OCI-M1 (cell line): ENCODE measurements at regions not wholly inside any gene's neighbourhood (a gene's known extent, or its start where the extent isn't known, plus 50 kb on each side); places are given as distances from the start of the nearest gene placed in this dataset.
"Not testable (repeated sequence)": the region's sequence is repeated elsewhere in the genome, so short reads cannot be mapped to it uniquely, and the experiment has no call there.

Source experiments
- DNase-seq: peaks from one replicate; lab custom pipeline; 2025; lab: John Stamatoyannopoulos, UW

DNA sequence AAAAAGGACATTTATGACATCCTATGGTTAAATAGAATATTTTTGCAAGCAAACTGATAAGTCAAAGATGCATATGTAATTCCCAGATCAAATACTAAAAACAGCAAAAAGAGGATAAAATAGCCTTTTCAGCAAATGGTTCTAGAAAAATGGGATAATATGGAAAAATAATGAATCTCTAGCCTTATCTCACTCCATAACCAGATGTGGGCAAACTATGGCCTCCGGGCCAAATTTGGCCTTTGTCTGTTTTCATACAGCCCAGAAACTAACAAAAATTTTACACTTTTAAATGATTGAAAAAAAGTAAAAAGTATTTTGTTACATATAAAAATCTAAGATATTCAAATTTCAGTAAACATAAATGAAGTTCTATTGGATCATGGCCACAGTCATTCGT is 215.4 kb upstream of the PRSS1 start:
- DNase-seq: no peak

DNA sequence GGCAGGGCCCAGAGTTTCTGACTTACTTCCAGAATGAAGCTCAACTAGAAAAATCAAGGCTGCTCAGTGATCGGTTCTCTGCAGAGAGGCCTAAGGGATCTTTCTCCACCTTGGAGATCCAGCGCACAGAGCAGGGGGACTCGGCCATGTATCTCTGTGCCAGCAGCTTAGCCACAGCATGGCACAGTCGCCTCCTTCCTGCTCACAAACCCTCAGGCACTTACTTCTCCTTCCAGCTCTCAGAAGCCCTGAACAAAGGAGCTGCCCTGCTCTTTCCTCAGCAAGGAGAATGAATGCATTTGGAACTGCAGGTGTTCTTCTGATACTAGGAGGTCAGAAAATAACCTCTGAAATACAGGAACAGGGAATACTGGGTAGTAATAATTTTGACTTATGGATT is 219.7 kb upstream of the PRSS1 start:
- DNase-seq: no peak

DNA sequence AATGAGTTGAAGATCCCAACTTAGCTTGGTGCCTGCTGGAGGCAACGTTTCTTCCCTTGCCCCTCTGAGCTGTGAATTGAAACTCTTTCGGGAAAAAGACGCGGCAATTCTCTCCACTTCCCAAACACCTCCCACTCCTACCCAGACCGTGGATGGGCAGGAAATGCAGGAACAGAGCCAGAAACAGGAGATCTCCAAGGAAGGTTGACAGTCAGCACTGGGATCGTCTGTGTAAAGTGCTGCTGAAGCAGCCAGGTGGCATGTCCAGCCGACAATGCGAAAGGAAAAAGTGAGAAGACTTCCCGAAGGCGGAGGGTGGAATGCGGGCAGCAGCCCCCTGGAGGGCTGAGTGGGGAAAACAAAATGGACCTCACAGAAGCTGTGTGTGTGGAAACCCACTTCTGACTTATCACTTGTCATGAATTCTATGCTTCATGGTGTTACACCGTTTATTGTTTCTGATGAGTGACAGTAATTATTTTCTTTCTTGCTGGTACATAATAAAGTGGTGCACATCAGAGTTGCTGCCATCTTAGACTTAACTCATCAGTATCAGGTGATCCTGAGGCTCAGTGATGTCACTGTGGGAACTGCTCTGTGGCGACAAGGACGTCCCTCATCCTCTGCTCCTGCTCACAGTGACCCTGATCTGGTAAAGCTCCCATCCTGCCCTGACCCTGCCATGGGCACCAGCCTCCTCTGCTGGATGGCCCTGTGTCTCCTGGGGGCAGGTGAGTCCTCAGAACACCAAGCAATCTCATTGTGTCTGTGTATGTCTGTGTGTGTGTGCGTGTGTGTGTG is 220.5 kb upstream of the PRSS1 start:
- DNase-seq: no peak

DNA sequence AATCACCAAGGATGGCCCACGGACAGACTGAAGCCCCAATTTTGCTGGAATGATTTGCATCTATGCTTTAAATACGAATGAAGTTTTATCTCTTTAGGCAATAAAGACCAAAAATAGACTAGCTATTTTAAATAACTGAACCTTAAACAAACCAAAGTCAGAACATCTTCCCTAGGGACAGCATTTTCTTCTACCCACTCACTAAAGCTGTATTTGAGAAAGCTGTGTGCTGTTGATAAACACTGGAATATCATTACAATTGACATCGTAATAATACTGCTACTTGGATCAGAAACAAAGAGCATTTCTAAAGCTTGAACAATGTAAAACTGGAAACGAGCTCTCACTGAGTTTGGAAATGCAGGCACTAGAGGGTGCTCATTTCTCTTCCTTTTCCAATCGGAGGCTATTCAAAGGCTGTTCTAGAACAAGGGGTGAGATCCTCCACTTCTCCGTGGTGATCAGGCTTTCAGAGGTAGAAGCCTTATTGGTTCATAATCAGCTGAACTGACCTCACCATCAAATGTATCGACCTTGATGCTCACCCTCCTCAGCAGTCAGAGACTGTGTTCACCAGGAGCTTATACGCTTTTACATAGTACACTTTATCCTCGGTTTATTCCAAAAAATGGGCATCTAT is 225.3 kb upstream of the PRSS1 start:
- DNase-seq: no peak

DNA sequence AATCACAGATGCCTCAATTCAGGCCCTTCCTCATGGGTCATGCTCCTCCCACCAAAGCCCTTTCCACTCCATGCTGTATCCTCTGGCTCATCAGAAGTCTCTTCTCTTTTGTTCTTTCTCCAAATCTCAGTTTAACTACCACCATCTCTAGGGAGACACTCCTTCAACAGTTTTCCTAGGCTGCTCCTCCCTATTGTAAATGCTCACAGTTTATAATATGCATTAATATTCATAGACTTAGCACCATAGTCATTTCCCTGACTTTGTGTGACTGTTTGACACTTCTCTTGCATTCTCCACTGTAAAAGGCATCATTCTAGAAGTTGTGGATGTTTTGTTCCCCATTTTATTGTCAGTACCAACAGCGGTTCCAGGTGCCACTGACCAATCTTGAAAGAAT is 226.5 kb upstream of the PRSS1 start:
- no peak for DNase-seq

DNA sequence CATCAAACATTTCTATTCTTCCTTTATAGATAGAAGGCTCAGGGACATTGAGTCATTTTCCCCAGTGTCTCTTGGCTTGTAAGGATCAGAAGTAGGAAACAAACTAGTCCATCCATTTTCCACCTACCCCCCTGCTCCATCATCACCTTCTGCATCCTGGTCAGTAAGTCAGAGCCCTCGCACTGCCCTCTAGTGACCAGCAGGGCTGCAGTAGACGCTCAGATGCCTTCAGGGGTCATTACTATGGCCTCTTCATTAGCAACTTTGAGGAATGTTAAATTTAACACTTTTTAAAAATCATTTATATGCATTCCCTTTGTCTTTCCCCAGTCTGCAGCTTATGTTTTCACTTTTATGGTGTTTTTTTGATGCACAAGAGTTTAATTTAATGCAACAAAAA is 228.4 kb upstream of the PRSS1 start:
- DNase-seq: peak; percentile 14

DNA sequence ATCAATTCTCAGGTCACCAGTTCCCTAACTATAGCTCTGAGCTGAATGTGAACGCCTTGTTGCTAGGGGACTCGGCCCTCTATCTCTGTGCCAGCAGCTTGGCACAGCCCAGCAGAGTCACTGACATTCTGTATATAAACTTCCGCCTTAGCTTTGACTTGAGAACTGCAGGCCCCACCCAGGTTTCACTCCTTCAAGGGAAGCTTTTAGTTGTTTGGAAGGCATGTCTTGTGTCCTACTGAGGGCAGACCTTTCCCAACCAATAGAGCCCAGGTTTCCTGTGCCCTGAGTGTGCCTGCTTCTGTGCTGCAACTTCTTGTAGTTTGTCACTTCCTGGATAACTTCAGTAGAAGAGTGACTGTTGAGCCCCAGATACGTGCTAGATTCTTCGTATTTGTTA is 228.8 kb upstream of the PRSS1 start:
- not testable (repeated sequence) for DNase-seq

DNA sequence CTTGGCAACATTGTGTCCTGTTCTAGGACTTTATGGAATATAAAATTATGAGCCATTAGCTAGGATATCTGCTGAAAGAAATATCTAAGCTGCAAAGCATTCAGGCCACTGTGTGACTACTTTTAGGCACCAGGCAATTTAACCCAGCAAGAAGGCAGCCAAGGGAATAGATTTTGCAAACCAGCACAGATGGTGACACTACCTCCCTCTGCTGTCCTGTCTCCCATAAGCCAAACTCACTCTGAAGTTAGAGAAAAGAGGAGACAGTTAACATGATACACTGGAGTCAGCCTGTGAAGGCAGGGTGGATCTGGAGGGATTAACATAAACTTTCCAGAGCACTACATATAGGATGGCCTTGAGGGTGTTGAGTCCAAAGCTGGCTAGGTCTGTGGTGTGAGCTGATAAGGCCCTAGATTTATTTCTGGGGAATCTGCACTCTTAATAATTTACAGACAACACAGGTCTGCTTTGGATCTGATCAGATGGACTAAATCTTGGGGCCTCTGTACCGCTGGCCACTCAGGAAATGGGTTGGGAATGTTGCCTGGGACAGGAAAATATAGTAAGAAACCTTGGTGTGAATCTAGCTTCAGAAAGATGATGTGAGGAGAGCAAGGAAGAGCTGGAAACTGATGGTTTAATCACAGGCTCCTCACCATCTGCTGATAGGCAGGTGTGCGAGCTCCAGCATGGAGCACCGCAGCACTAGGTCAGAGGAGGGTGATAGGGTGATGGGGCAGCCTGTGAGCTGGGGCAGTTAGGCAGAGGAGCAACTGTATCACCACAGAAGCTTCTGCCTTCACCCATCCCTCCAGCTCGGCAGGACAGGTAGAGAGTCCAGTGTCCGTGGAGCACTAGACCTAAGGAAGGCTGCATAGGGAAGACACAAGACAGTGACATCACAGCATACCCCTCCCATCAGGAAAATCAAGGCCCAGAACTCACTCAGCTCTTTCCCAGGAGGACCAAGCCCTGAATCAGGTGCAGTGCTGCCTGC is 229.9 kb upstream of the PRSS1 start:
- no peak for DNase-seq

DNA sequence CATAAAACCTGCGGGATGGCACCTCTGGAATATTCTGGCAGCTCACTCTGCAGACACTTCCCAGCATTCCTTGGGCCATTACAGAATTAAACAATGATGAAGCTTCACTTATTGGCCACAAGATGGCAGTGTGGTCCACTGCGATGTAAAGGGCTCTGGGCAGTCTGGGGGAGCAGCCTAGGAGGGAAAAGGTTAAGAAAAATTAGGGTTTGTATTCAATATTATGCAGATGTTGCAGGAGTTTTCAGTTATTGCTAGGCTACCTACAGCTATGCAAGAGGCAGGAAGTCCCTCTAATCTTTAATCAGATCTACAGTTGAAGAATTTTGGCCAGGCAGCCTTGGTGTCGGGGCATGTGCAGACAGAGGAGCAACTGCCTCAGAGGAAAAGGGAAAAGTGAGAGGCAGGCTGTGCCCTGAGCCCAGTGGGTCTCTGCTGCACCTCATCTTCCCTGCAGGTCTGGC is 233.2 kb upstream of the PRSS1 start:
- DNase-seq: peak; percentile 58

DNA sequence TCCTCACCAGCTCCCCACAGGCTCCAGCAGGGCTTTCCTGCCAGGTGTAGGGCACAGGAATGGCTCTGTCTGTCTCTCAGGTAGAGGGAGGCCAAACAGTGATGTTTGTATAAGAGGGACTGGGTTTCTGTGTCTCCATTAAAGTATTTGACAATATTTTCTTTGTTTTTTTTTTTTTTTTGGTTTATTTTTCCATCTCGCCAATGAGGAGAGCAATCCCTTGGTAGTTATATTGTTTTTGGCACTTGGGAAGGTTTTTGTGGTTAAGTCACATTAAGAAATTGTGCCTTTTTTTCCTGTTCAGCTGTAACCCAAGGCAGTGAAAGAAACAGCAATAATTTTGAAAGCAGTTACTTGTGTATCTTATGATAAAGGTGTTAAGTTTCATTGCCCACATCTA is 234.6 kb upstream of the PRSS1 start:
- not testable (repeated sequence) for DNase-seq

DNA sequence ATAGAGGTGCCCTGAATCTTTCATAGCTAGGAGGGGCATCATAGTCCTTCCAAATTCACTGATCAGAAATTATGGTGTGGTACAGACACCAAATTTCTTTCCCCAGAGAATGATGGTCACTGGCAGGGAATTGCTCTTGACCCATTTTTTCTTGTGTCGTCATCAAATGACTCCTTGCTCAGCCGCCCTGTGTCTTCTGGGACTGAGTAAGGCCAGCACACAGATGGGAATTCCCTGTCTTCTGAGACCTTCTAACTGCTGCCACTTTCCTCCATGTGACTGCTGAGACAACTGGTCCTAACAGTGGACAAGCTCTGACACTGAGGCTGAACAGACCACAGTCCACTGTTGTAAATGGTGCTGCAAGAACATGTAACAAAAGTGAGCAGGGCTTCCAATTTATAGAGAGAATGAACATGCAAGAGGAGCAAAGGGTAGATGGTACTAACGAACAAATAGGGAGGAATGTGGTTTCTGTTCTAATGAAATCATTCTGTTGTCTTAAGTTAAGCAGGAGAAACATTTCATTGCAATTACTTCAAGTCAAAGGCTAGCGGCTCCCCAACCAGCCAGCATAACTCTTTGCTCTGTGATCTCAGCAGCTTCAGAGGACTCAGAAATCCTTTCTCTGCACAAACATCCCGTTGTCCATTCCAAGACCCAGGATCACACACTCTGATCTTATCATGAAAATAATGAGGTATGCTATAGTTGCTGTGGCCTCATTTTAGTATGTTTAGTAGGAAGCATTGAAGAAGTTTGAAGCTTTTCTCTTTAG is 235.9 kb upstream of the PRSS1 start:
- no peak for DNase-seq

DNA sequence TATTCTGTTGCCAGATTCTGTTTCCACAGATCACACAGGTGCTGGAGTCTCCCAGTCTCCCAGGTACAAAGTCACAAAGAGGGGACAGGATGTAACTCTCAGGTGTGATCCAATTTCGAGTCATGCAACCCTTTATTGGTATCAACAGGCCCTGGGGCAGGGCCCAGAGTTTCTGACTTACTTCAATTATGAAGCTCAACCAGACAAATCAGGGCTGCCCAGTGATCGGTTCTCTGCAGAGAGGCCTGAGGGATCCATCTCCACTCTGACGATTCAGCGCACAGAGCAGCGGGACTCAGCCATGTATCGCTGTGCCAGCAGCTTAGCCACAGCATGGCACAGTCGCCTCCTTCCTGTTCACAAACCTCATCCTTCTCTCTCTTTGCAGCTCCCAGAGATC is 237.5 kb upstream of the PRSS1 start:
- DNase-seq: no peak

DNA sequence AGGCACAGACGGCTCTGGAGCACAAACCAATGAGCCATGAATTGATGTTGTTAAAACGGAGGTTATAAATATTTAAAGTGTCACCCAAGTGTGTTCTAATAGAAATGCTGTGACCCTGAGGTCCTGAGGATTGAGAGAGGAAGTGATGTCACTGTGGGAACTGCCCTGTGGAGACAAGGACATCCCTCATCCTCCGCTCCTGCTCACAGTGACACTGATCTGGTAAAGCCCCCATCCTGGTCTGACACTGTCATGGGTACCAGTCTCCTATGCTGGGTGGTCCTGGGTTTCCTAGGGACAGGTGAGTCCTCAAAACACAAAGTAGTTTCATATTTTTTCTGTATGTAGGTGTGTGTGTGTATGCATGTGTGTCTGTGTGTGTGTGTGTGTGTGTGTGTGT is 237.9 kb upstream of the PRSS1 start:
- no peak for DNase-seq

DNA sequence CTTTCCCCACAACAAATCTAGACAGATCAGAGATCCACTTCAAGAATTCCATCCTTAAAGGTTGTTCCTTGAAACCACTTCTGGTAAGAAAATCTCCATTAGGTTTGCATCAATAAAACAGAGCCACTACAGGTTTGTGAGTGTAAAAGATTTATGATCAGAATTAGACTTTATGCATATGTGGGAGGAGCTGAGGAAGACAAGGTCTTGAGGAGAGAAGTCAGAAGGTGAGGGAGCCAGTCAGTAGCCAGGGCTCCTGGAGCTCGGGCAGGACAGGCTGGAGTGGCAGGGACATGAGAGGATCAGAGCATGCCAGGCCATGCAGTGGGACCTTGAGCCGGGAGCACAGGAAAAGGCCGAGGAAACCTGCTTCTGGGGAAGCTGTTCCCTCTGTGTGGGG is 240.0 kb upstream of the PRSS1 start:
- DNase-seq: not testable (repeated sequence)

DNA sequence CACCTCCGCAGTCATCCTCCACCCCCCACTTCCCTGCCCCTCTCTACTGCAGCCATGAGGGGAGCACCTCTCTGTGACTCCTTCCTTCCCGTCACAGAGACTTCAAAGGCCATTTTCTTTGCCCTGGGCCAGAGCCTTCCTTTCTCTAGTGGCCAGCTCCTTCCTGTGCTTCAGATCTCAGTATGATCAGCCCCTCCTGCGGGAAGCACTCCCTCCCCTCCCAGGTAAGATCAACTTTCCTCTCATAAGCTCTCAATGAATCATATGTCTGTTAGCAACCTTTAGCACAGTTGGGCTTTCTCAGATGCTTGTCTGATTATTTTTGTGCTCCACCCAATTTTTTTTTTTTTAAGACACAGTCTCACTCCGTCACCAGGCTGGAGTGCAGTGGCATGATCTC is 241.0 kb upstream of the PRSS1 start:
- no peak for DNase-seq

DNA sequence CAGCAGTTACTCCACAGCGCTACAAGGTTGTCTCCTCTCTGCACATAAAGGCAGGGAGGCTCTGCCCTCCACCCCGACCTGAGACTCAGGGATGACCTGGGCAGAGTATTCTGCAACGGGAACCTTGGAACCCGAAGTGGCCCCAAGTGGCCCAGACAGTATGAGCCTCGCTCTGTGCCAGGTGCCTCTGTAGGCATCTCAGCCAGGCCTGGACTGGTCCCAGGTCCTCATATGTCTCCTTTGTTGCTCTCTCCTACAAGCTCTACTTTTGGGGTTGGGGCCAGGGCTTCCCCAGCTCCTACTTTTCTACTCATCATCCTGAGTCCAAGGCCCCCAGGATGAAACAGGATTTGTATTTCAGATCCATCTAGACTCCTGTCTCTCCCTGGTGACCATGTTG is 241.5 kb upstream of the PRSS1 start:
- no peak for DNase-seq

DNA sequence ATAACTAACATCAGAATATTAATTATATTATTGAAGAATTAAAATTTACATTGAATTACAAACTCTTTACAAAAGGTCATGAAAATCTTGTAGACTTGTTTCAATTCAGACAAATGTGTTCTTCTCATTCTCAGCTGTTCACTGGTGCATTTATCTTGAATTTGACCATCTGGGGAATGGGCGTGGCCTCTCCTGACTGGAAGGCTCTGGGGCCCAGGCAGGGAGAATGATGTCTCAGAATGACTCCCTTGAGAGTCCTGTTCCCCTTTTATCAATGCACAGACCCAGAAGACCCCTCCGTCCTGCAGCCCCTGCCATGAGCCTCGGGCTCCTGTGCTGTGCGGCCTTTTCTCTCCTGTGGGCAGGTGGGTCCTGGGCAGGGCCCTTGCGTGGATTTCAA is 242.2 kb upstream of the PRSS1 start:
- not testable (repeated sequence) for DNase-seq

DNA sequence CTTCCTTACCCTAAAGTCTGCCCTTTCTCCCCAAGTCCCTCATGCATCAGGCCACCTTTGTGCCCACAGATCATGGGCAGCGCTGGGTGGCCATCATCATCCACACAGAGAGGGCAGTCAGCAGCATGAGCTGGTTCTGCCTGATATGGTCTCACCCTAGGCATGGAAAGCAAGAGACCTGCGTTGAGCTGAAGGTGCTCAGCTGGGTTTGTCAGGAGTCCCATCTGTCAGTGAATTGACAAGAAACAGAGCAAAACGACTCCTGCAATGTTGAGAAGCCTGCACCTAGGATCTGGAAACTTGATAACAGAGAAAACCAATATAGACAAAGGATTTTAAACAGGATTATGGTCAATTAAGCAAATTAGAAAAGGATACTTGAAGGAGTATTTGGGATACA is 242.7 kb upstream of the PRSS1 start:
- no peak for DNase-seq

DNA sequence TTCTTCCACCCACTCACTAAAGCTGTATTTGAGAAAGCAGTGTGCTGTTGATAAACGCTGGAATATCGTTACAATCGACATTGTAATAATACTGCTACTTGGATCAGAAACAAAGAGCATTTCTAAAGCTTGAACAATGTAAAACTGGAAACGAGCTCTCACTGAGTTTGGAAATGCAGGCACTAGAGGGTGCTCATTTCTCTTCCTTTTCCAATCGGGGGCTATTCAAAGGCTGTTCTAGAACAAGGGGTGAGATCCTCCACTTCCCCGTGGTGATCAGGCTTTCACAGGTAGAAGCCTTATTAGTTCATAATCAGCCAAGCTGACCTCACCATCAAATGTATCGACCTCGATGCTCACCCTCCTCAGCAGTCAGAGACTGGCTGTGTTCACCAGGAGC is 245.3 kb upstream of the PRSS1 start:
- DNase-seq: not testable (repeated sequence)

DNA sequence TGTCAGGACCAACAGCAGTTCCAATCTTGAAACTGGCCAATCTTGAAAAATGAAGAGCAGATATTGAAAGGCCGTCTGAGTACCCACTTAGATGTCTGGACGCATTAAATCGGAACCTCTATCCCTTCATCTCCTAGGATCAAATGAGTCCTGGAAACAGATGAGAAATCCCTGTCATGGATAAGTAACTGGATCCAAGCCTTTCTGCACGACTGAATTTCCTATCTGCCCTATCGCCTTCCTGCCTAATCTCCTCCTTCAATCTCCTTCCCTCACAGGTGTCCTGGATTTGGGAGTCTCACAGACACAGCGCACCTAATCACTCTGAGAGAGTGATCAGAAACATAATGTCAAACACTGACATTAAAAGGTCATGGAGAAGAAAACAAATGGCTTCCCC is 245.2 kb upstream of the PRSS58 start:
- no peak for DNase-seq

DNA sequence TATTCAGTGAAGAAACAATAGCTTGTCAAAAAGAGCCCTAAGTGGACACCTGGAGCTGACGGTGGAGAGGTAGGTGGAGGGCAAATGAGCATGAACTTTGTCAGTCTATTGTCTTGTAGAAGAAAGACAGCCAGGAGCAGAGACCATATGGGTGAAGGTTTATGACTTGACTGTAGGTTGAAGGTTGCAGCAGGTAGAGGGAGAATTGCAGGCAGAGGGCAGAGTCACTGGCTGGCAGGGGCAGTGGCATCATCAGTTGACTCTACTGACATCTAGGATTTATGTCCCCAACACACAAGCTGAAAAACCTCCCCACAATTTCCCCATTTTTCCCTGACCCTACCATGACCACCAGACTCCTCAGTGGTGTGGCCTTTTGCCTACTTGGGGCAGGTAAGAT is 243.6 kb upstream of the PRSS58 start:
- no peak for DNase-seq

DNA sequence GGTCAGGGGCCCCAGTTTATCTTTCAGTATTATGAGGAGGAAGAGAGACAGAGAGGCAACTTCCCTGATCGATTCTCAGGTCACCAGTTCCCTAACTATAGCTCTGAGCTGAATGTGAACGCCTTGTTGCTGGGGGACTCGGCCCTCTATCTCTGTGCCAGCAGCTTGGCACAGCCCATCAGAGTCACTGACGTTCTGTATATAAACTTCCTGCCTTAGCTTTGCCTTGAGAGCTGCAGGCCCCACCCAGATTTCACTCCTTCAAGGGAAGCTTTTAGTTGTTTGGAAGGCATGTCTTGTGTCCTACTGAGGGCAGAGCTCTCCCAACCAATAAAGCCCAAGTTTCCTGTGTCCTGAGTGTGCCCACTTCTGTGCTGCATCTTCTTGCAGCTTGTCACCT is 242.5 kb upstream of the PRSS58 start:
- no peak for DNase-seq
